ENCODE measurements at regions not wholly inside any gene's neighbourhood (a gene's known extent, or its start where the extent isn't known, plus 50 kb on each side); places are given as distances from the start of the nearest gene placed in this dataset.
A peak's percentile ranks its signal among the peaks of the same experiment; 100 is the strongest.

- no peak for TF ChIP-seq CTCF (IDR thresholded peaks at IDR 0.05; ENCODE audit: insufficient read depth in 1 of 2, low read depth in 1 of 2, low read length in 1 of 2, severe bottlenecking in 1 of 2, unreplicated experiment in 1 of 2)
- CTCF ChIA-PET = no interaction called here
- POLR2A ChIA-PET = no interaction called here
- H3K4me3 ChIP-seq (ENCODE audit: low read depth, low read length) = no peak overlapping the region
- no peak overlapping the region for H3K4me3 Mint-ChIP-seq (ENCODE audit: unreplicated experiment)
- H3K4me1 ChIP-seq = peaks cover 51% of the 10 kb centered on the region
- no peaks in the 10 kb centered on the region for H3K9me3 ChIP-seq
- H3K36me3 Mint-ChIP-seq (ENCODE audit: insufficient read depth, unreplicated experiment) = peaks cover 6% of the 10 kb centered on the region
- H3K9me3 Mint-ChIP-seq (ENCODE audit: unreplicated experiment) = peaks cover 19% of the 10 kb centered on the region
- BruUV-seq (replicated peaks) = no TSS peak
- no peak for DNase-seq
- H3K36me3 ChIP-seq (ENCODE audit: control insufficient read depth, insufficient read depth, low read length) = no peaks in the 10 kb centered on the region
- H3K27ac Mint-ChIP-seq (ENCODE audit: unreplicated experiment) = peak overlapping the region; percentile 92
- intact Hi-C loops (cut with micrococcal nuclease; ENCODE audit: unreplicated experiment) = loop anchor here (5.0 kb wide), 1 partner anchor 244 kb away; no protein-coding TSS in a partner anchor
- H3K4me1 Mint-ChIP-seq (ENCODE audit: low read depth, unreplicated experiment) = peaks cover 62% of the 10 kb centered on the region
- H3K27me3 ChIP-seq (replicated peaks; ENCODE audit: control insufficient read depth, insufficient read depth, low read length) = no peaks in the 10 kb centered on the region
- no peaks in the 10 kb centered on the region for H3K27me3 Mint-ChIP-seq (ENCODE audit: insufficient read depth, unreplicated experiment)
Observed at GRCh38 chr13:40342901-40343300, 323.5 kb downstream of the FOXO1 start.

GRCh38 chr13:40343550-40344269, 322.7 kb downstream of the FOXO1 start:
- ChIA-PET POLR2A (no interaction called here), CTCF (no interaction called here)
- intact Hi-C loops (cut with micrococcal nuclease; ENCODE audit: unreplicated experiment) = loop anchor here (5.0 kb wide), 1 partner anchor 244 kb away; no protein-coding TSS in a partner anchor
- Mint-ChIP-seq H3K27me3 (ENCODE audit: insufficient read depth, unreplicated experiment) (no peaks in the 10 kb centered on the region), H3K4me1 (ENCODE audit: low read depth, unreplicated experiment) (peaks cover 62% of the 10 kb centered on the region), H3K4me3 (ENCODE audit: unreplicated experiment) (no peak overlapping the region), H3K9me3 (ENCODE audit: unreplicated experiment) (peaks cover 10% of the 10 kb centered on the region), H3K36me3 (ENCODE audit: insufficient read depth, unreplicated experiment) (peaks cover 6% of the 10 kb centered on the region), H3K27ac (ENCODE audit: unreplicated experiment) (peak overlapping the region; percentile 92)
- no peaks in the 10 kb centered on the region for H3K9me3 ChIP-seq
- no peaks in the 10 kb centered on the region for H3K36me3 ChIP-seq (ENCODE audit: control insufficient read depth, insufficient read depth, low read length)
- H3K27me3 ChIP-seq (replicated peaks; ENCODE audit: control insufficient read depth, insufficient read depth, low read length) = no peaks in the 10 kb centered on the region
- no peak for DNase-seq
- peaks cover 53% of the 10 kb centered on the region for H3K4me1 ChIP-seq
- BruUV-seq (replicated peaks) = no TSS peak
- no peak for TF ChIP-seq CTCF (IDR thresholded peaks at IDR 0.05; ENCODE audit: insufficient read depth in 1 of 2, low read depth in 1 of 2, low read length in 1 of 2, severe bottlenecking in 1 of 2, unreplicated experiment in 1 of 2)
- no peak overlapping the region for H3K4me3 ChIP-seq (ENCODE audit: low read depth, low read length)

- POLR2A ChIA-PET = no interaction called here
Observed at GRCh38 chr13:40344270-40345148, 321.9 kb downstream of the FOXO1 start.

More at GRCh38 chr13:40344270-40345148, 321.9 kb downstream of the FOXO1 start:
- no TSS peak for BruUV-seq (replicated peaks)
- H3K27me3 Mint-ChIP-seq (ENCODE audit: insufficient read depth, unreplicated experiment) = no peaks in the 10 kb centered on the region
- no peak overlapping the region for H3K4me3 Mint-ChIP-seq (ENCODE audit: unreplicated experiment)
- intact Hi-C loops (cut with micrococcal nuclease; ENCODE audit: unreplicated experiment) = loop anchor here (5.0 kb wide), 1 partner anchor 243 kb away; no protein-coding TSS in a partner anchor
- H3K36me3 Mint-ChIP-seq (ENCODE audit: insufficient read depth, unreplicated experiment) = peaks cover 6% of the 10 kb centered on the region
- H3K4me3 ChIP-seq (ENCODE audit: low read depth, low read length) = no peak overlapping the region
- no peaks in the 10 kb centered on the region for H3K27me3 ChIP-seq (replicated peaks; ENCODE audit: control insufficient read depth, insufficient read depth, low read length)
- CTCF ChIA-PET = no interaction called here
- H3K36me3 ChIP-seq (ENCODE audit: control insufficient read depth, insufficient read depth, low read length) = no peaks in the 10 kb centered on the region
- no peak for TF ChIP-seq CTCF (IDR thresholded peaks at IDR 0.05; ENCODE audit: insufficient read depth in 1 of 2, low read depth in 1 of 2, low read length in 1 of 2, severe bottlenecking in 1 of 2, unreplicated experiment in 1 of 2)
- no peaks in the 10 kb centered on the region for H3K9me3 ChIP-seq
- DNase-seq = no peak
- H3K27ac Mint-ChIP-seq (ENCODE audit: unreplicated experiment) = peak overlapping the region; percentile 26
- H3K9me3 Mint-ChIP-seq (ENCODE audit: unreplicated experiment) = peaks cover 9% of the 10 kb centered on the region
- H3K4me1 ChIP-seq = peaks cover 46% of the 10 kb centered on the region
- peaks cover 56% of the 10 kb centered on the region for H3K4me1 Mint-ChIP-seq (ENCODE audit: low read depth, unreplicated experiment)

All from Caco-2 (cell line).